HCT116 (cell line): ENCODE measurements at regions not wholly inside any gene's neighbourhood (a gene's known extent, or its start where the extent isn't known, plus 50 kb on each side); places are given as distances from the start of the nearest gene placed in this dataset.

ENCODE experiments used
- ATAC-seq: fragments of 200-7000 bp; cut with Tn5 transposase; 2 replicates; pipeline ENCODE4 v1.9.1; 2020; ENCODE audit warnings: mild to moderate bottlenecking, moderate library complexity
- BruUV-seq: library from RNA; stranded (reverse); fragments of 400-500 nt; replicated peaks from 2 replicates; lab custom pipeline; 2021; lab: Mats Ljungman, UMichigan
- CTCF ChIA-PET: fragments of 300-600 bp; sonication (Branson Sonifier 250); formaldehyde crosslinking; loops from one replicate; lab custom pipeline; 2021; ENCODE audit warnings: antibody characterized with exemption; lab: Charles Lee
- POLR2A ChIA-PET: fragments of 300-600, 350-600 bp; sonication (Branson Sonifier 250); formaldehyde crosslinking; loops from one replicate; lab custom pipeline; 2021; ENCODE audit warnings: antibody characterized with exemption; lab: Charles Lee
- RAD21 ChIA-PET, 2 experiments: fragments of 300-600 bp; sonication (Branson Sonifier 250); formaldehyde crosslinking; loops; one replicate each; lab custom pipeline; 2023; ENCODE audit warnings: low total read pairs in 2 of 2; ENCODE audit not compliant: uncharacterized antibody in 2 of 2, unreplicated experiment in 2 of 2, low non-redundant PET in 1 of 2; lab: Charles Lee
- DNase-seq: peaks from one replicate; pipeline ENCODE4 v3.0.0-alpha.2; 2010; ENCODE audit warnings: low read depth, low spot score
- H2AFZ ChIP-seq: fragments of 200-600 bp; shearing (Covaris generic), sonication (generic); 2 replicates; pipeline ENCODE4 v1.6.1; 2017; ENCODE audit warnings: low read depth, mixed run types, mixed read lengths, antibody characterized with exemption, low read length; ENCODE audit not compliant: poor library complexity, severe bottlenecking
- H3K27ac ChIP-seq: 2 replicates; pipeline ENCODE4 v1.5.1; 2012; ENCODE audit warnings: low read depth, low read length
- H3K27me3 ChIP-seq: fragments of 200-600 bp; sonication (generic); 2 replicates; pipeline ENCODE4 v1.6.1; 2016; ENCODE audit warnings: mixed run types, low read length, mixed read lengths; ENCODE audit not compliant: insufficient read depth
- H3K36me3 ChIP-seq, 2 experiments: fragments of 200-500 bp in 1 of 2; fragments of 200-600 bp in 1 of 2; sonication (Bioruptor generic) in 1 of 2; sonication (generic) in 1 of 2; 2 replicates each; pipeline versions ENCODE4 v1.5.1 to v1.6.1; 2014 to 2016; ENCODE audit warnings: low read length in 2 of 2, inconsistent platforms in 1 of 2, mixed read lengths in 1 of 2, mixed run types in 1 of 2; ENCODE audit not compliant: insufficient read depth in 2 of 2, control insufficient read depth in 1 of 2
- H3K4me1 ChIP-seq, 2 experiments: fragments of 200-600 bp in 1 of 2; sonication (generic) in 1 of 2; 2 replicates each; pipeline versions ENCODE4 v1.5.1 to v1.6.1; 2012 to 2017; ENCODE audit warnings: low read length in 2 of 2, inconsistent platforms in 1 of 2, mild to moderate bottlenecking in 1 of 2, mixed read lengths in 1 of 2, mixed run types in 1 of 2, moderate library complexity in 1 of 2; ENCODE audit not compliant: insufficient read depth in 2 of 2, control insufficient read depth in 1 of 2
- H3K4me2 ChIP-seq: fragments of 200-600 bp; sonication (generic); 2 replicates; pipeline ENCODE4 v1.6.1; 2017; ENCODE audit warnings: mixed run types, low read length, mixed read lengths
- H3K4me3 ChIP-seq, 2 experiments: fragments of 200-600 bp in 1 of 2; sonication (generic) in 1 of 2; replicated peaks in 1 of 2; 2 replicates each; pipeline ENCODE4 v1.5.1; 2011 to 2016; ENCODE audit warnings: low read length in 2 of 2, control low read depth in 1 of 2, low read depth in 1 of 2, mild to moderate bottlenecking in 1 of 2, mixed read lengths in 1 of 2, mixed run types in 1 of 2
- H3K79me2 ChIP-seq: fragments of 200-600 bp; sonication (generic); 2 replicates; pipeline ENCODE4 v1.6.1; 2017; ENCODE audit warnings: mild to moderate bottlenecking, mixed run types, low read length, moderate library complexity, mixed read lengths; ENCODE audit not compliant: insufficient read depth
- H3K9ac ChIP-seq: fragments of 200-600 bp; sonication (generic); 2 replicates; pipeline ENCODE4 v1.6.1; 2016; ENCODE audit warnings: low read length, mixed read lengths
- H3K9me2 ChIP-seq: fragments of 200-600 bp; sonication (generic), shearing (Covaris generic); 2 replicates; pipeline ENCODE4 v1.6.1; 2017; ENCODE audit warnings: mixed run types, mild to moderate bottlenecking, moderate library complexity; ENCODE audit not compliant: insufficient read depth
- H3K9me3 ChIP-seq, 2 experiments: fragments of 200-500 bp in 1 of 2; fragments of 200-600 bp in 1 of 2; sonication (Bioruptor generic) in 1 of 2; sonication (generic) in 1 of 2; 2 replicates each; pipeline ENCODE4 v1.6.1; 2014 to 2017; ENCODE audit warnings: low read length in 2 of 2, mixed read lengths in 2 of 2, inconsistent platforms in 1 of 2, low read depth in 1 of 2, mild to moderate bottlenecking in 1 of 2, mixed run types in 1 of 2, moderate library complexity in 1 of 2; ENCODE audit not compliant: control insufficient read depth in 1 of 2, insufficient read depth in 1 of 2
- H4K20me1 ChIP-seq: fragments of 200-600 bp; sonication (generic), shearing (Covaris generic); 2 replicates; pipeline ENCODE4 v1.6.1; 2017; ENCODE audit warnings: mixed run types, mild to moderate bottlenecking, moderate library complexity; ENCODE audit not compliant: insufficient read depth
- CBX3 ChIP-seq: IDR thresholded peaks from 2 replicates; pipeline ENCODE4 v1.6.1; 2012; ENCODE audit warnings: low read depth
- ELF1 ChIP-seq: IDR thresholded peaks from 2 replicates; pipeline ENCODE4 v1.6.1; 2012; ENCODE audit warnings: low read depth, borderline replicate concordance
- EZH2phosphoT487 ChIP-seq: fragments of 200-600 bp; IDR thresholded peaks from 2 replicates; pipeline ENCODE4 v1.6.1; 2018; ENCODE audit warnings: antibody characterized with exemption, borderline replicate concordance
- FOSL1 ChIP-seq: IDR thresholded peaks from 2 replicates; pipeline ENCODE4 v1.6.1; 2012; ENCODE audit warnings: low read depth
- POLR2AphosphoS5 ChIP-seq: IDR thresholded peaks from 2 replicates; pipeline ENCODE4 v1.6.1; 2011; ENCODE audit warnings: mild to moderate bottlenecking, low read depth, low read length, moderate library complexity
- RAD21 ChIP-seq: IDR thresholded peaks from 2 replicates; pipeline ENCODE4 v1.6.1; 2012; ENCODE audit warnings: low read depth, mild to moderate bottlenecking
- REST ChIP-seq: IDR thresholded peaks from 2 replicates; pipeline ENCODE4 v1.6.1; 2012; ENCODE audit warnings: low read depth
- SIN3A ChIP-seq: IDR thresholded peaks from 2 replicates; pipeline ENCODE4 v1.6.1; 2012; ENCODE audit warnings: low read depth
- SRF ChIP-seq: IDR thresholded peaks from 2 replicates; pipeline ENCODE4 v1.6.1; 2012; ENCODE audit warnings: low read depth
- YY1 ChIP-seq: IDR thresholded peaks from 2 replicates; pipeline ENCODE4 v1.6.1; 2011; ENCODE audit warnings: low read length, low read depth, moderate library complexity, mild to moderate bottlenecking; ENCODE audit not compliant: insufficient replicate concordance; ENCODE audit errors: extremely low read depth
- ZBTB33 ChIP-seq: IDR thresholded peaks from 2 replicates; pipeline ENCODE4 v1.6.1; 2011; ENCODE audit warnings: mild to moderate bottlenecking, low read length, moderate library complexity; ENCODE audit not compliant: insufficient replicate concordance; ENCODE audit errors: extremely low read depth
- ZFX ChIP-seq: fragments of 450-650 bp; IDR thresholded peaks from 2 replicates; pipeline ENCODE4 v1.6.1; 2017
- ZNF274 ChIP-seq: fragments of 200-500 bp; sonication (Bioruptor generic); IDR thresholded peaks from 2 replicates; pipeline ENCODE4 v1.6.1; 2014; ENCODE audit warnings: mild to moderate bottlenecking, low read depth, low read length, inconsistent platforms
- intact Hi-C: fragments of 100-400 bp; cut with micrococcal nuclease; formaldehyde crosslinking; loops from 2 replicates; pipeline ENCODE4 v1.10.0; 2022
- TF ChIP-seq, protein P1 (sequence below): IDR thresholded peaks from 2 replicates; pipeline ENCODE4 v1.6.1; 2012

DNA sequence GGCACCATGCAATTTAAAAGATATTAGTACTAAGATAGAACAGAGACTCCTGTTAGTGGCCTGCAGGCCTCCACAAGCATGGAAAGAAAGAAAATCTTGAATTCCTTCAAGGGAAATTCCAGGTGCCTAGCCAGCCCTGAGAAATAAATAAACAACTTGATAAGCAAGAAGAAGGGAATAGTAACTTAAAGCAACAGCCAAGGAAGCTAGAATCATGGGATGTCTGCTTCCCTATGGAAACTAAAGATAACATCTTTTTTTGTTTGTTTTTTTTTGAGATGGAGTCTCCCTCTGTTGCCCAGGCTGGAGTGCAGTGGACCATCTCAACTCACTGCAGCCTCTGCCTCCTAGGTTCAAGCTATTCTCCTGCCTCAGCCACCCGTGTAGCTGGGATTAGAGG is 128.6 kb downstream of the SKIDA1 start (continued):
- TF ChIP-seq EZH2phosphoT487 (no peak), SRF (no peak), CBX3 (no peak)

GRCh38 chr10:21393931-21394330 is 131.6 kb downstream of the SKIDA1 start:
- Histone ChIP-seq H2AFZ (no peak overlapping the region), H3K4me2 (no peak overlapping the region), H3K4me1 (peaks cover 6 to 7% of the 10 kb centered on the region in 2 experiments), H3K4me3 (no peak overlapping the region), H4K20me1 (no peaks in the 10 kb centered on the region), H3K9me3 (no peaks in the 10 kb centered on the region), H3K36me3 (no peaks in the 10 kb centered on the region), H3K9me2 (no peaks in the 10 kb centered on the region), H3K79me2 (no peaks in the 10 kb centered on the region), H3K27me3 (no peaks in the 10 kb centered on the region), H3K27ac (no peak overlapping the region), H3K9ac (no peak overlapping the region)
- no TSS peak for BruUV-seq
- CTCF ChIA-PET, result no interaction called here
- RAD21 ChIA-PET, result no interaction called here
- POLR2A ChIA-PET, result no interaction called here
- ATAC-seq (no peak), DNase-seq (no peak)
- intact Hi-C loops, result no loop called here
- TF ChIP-seq YY1 (no peak), ZNF274 (no peak), REST (no peak), ELF1 (no peak), POLR2AphosphoS5 (no peak), ZBTB33 (no peak), SRF (no peak), FOSL1 (no peak), ZFX (no peak), SIN3A (no peak), RAD21 (no peak), CBX3 (no peak)
- TF ChIP-seq, protein P1, sequence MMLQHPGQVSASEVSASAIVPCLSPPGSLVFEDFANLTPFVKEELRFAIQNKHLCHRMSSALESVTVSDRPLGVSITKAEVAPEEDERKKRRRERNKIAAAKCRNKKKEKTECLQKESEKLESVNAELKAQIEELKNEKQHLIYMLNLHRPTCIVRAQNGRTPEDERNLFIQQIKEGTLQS, result no peak
- TF ChIP-seq, all 23 proteins: peak for 0
